Heart right ventricle (tissue), 16 donors: ENCODE measurements at regions not wholly inside any gene's neighbourhood (a gene's known extent, or its start where the extent isn't known, plus 50 kb on each side); places are given as distances from the start of the nearest gene placed in this dataset.
A peak's percentile ranks its signal among the peaks of the same experiment; 100 is the strongest.

ENCODE experiments used
- ATAC-seq, 8 donors: fragments of 200-7000 bp; cut with Tn5 transposase; one replicate each; pipeline ENCODE4 v1.9.1; 2020; ENCODE audit warnings: mild to moderate bottlenecking in 8 of 8, moderate library complexity in 8 of 8, moderate number of reproducible peaks in 1 of 8
- DNase-seq, 2 donors: peaks; one replicate each; pipeline ENCODE4 v3.0.0-alpha.2; 2020
- H3K27ac ChIP-seq, 10 donors: fragments of 200-600 bp; sonication (generic) in 2 of 10; one replicate each; pipeline versions ENCODE4 v1.5.0 to v1.8.0; 2020 to 2022; ENCODE audit warnings: mild to moderate bottlenecking in 3 of 10
- H3K27me3 ChIP-seq, 7 donors: fragments of 200-600 bp; one replicate each; pipeline ENCODE4 v1.8.0; 2021 to 2022; ENCODE audit warnings: mild to moderate bottlenecking in 2 of 7
- H3K36me3 ChIP-seq, 9 donors: fragments of 200-600 bp; sonication (generic) in 1 of 9; one replicate each; pipeline versions ENCODE4 v1.5.0 to v1.8.0; 2020 to 2022; ENCODE audit warnings: mild to moderate bottlenecking in 2 of 9
- H3K4me1 ChIP-seq, 9 donors: fragments of 200-600 bp; sonication (generic) in 1 of 9; one replicate each; pipeline versions ENCODE4 v1.5.0 to v1.8.0; 2020 to 2022; ENCODE audit warnings: mild to moderate bottlenecking in 4 of 9
- H3K4me3 ChIP-seq, 10 donors: fragments of 200-600 bp; sonication (generic) in 2 of 10; one replicate each; pipeline versions ENCODE4 v1.5.0 to v1.8.0; 2020 to 2022; ENCODE audit warnings: mild to moderate bottlenecking in 7 of 10, moderate library complexity in 2 of 10
- H3K9me3 ChIP-seq, 11 donors: fragments of 200-600 bp in 10 of 11; sonication (generic) in 2 of 11; one replicate each; pipeline versions ENCODE4 v1.5.0 to v1.8.0; 2013 to 2022; ENCODE audit warnings: mild to moderate bottlenecking in 2 of 11, control low read depth in 1 of 11, moderate library complexity in 1 of 11
- WGBS, 2 donors: extraction: QIAGEN DNeasy Blood & Tissue Kit; methylation state at CpG; one replicate each; pipeline ENCODE4 v1.1.7; 2013; ENCODE audit warnings: inconsistent platforms in 1 of 2; 5-methylcytosine and 5-hydroxymethylcytosine counted together
- intact Hi-C, 10 donors: fragments of 100-400 bp; cut with DNase I; formaldehyde crosslinking; loops; one replicate each; pipeline versions ENCODE4 v1.11.1 to v1.14.2; 2022
- TF ChIP-seq, protein P1 (sequence below), 9 donors: fragments of 200-600 bp; sonication (generic) in 2 of 9; IDR thresholded peaks; one replicate each; pipeline versions ENCODE4 v1.5.0 to v1.8.0; 2021 to 2022; ENCODE audit warnings: antibody characterized with exemption in 9 of 9, mild to moderate bottlenecking in 5 of 9, moderate library complexity in 1 of 9
- donor health status: Arrhythmogenic right ventricular cardiomyopathy.
- donor health status: ischemic (EF 13 %, LVEDD 7.1; RV severe dilation, severe dysfunction).
- donor health status: healthy with polysubstance abuse.
- donor health status: DM: no; HTN: yes; CAD: no.
- donor health status: DM: no; HTN: no; CAD: no.
- donor health status: ischemic (EF 25% LVEDD 6.9; RV normal size, moderate dysfunction).
- donor health status: ischemic (EF 25% LVEDD 5.7; RV mildly dilated, moderate dysfunction).
- donor health status: healthy.
- donor health status: DM: yes; HTN: yes; CAD: no.
- donor health status: Ischemic cardiomyopathy.
- donor health status: ischemic (EF 35%, LVEDD 5.7; RV mildly dilated, moderate dysfunction).
- donor health status: nonischemic (EF 11% LVEDD 7.7; RV severe dilation, severe dysfunction).
- donor health status: DM: yes; HTN: yes; CAD: no.
- donor health status: PGD.
- donor health status: ischemic (EF 29% LVEDD 5.4; RV normal size, mild dysfunction).
- donor health status: nonischemic (EF 23%, LVEDD 6.1; RV moderate dilation, normal function).

DNA sequence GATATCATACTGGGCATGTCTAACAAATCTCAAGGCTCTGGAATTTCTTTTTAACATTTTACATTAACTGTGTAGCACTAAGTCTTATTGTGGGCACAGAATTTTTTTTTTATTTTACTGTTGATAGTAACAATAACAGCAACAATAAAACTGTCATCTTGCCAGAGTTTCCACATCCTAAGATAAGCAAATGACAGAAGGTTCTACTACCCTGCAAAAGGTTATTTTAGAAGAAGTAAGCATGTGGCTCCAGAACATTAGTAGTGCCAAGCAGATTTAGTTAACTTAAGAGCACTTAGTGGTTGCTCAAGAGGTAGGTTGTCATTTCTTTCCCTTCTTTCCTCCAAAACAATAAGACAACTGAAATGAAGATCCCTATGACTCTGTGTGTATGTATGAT is 743.0 kb upstream of the CBLB start:
- TF ChIP-seq, protein P1, sequence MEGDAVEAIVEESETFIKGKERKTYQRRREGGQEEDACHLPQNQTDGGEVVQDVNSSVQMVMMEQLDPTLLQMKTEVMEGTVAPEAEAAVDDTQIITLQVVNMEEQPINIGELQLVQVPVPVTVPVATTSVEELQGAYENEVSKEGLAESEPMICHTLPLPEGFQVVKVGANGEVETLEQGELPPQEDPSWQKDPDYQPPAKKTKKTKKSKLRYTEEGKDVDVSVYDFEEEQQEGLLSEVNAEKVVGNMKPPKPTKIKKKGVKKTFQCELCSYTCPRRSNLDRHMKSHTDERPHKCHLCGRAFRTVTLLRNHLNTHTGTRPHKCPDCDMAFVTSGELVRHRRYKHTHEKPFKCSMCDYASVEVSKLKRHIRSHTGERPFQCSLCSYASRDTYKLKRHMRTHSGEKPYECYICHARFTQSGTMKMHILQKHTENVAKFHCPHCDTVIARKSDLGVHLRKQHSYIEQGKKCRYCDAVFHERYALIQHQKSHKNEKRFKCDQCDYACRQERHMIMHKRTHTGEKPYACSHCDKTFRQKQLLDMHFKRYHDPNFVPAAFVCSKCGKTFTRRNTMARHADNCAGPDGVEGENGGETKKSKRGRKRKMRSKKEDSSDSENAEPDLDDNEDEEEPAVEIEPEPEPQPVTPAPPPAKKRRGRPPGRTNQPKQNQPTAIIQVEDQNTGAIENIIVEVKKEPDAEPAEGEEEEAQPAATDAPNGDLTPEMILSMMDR (IDR thresholded peaks at IDR 0.05) = no peak
- ATAC-seq = peak in 3 of 8 donors; percentile 34 to 81 (median 79)
- Histone ChIP-seq H3K36me3 (no peaks in the 10 kb centered on the region), H3K4me1 (peaks cover 0 to 4% (median 3%) of the 10 kb centered on the region in 9 donors), H3K27me3 (no peaks in the 10 kb centered on the region), H3K27ac (no peak overlapping the region), H3K4me3 (no peak overlapping the region), H3K9me3 (peaks cover 0 to 15% (median 0%) of the 10 kb centered on the region in 11 donors)
- intact Hi-C loops = loop anchor here in 4 of 10 donors (5.0 to 10.0 kb wide), 3 partner anchors 453 to 927 kb away; no protein-coding TSS in a partner anchor
- DNase-seq = no peak

DNA sequence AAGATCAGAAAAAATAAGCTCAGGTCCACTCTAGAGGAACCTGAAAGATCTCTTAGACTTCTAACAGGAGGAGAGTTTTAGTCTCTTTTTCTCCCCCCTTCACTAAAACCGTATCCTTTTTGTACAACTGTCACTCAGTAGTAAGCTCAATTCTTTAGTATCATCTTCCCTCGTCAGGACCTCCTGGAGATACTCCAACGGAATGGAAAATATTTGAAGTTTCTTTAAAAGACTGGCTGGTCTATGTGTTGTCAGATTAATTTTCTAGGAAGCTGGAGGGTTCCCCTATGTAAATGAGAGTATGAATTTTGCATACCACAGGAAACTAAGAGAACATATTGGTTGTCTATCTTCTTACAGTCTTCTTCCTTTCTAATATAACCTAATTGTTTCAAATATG is 747.7 kb upstream of the CBLB start:
- Histone ChIP-seq H3K9me3 (peaks cover 0 to 15% (median 0%) of the 10 kb centered on the region in 11 donors), H3K36me3 (no peaks in the 10 kb centered on the region), H3K4me1 (peaks cover 0 to 3% (median 0%) of the 10 kb centered on the region in 9 donors), H3K4me3 (no peak overlapping the region), H3K27ac (no peak overlapping the region), H3K27me3 (no peaks in the 10 kb centered on the region)
- TF ChIP-seq, protein P1 (IDR thresholded peaks at IDR 0.05) = no peak
- WGBS, 2 donors = 67 to 79% methylated on average over 3 of the region's 3 CpGs
- DNase-seq (no peak), ATAC-seq (no peak)
- intact Hi-C loops = loop anchor here in 3 of 10 donors (10.0 kb wide), 2 partner anchors 448 to 932 kb away; no protein-coding TSS in a partner anchor

DNA sequence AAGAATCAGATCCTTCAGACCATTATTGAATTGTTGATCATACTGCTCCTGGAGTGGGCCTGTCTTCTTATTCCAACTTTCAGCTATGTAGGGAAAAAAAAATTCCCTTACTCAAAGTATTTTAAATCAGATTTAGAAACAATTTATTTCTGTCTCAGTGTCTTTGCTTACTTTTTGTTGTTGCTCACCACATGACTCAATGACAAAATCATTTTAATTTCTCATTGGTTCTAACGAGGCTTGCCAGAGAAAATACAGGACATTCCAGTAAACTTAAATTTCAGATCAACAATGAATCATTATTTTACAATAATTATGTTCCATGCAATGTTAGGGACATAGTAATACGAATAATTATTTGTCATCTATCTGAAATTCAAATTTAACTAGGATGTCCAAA is 748.5 kb upstream of the CBLB start:
- intact Hi-C loops = loop anchor here in 3 of 10 donors (10.0 kb wide), 2 partner anchors 448 to 932 kb away; no protein-coding TSS in a partner anchor
- Histone ChIP-seq H3K36me3 (no peaks in the 10 kb centered on the region), H3K4me1 (no peaks in the 10 kb centered on the region), H3K27ac (no peak overlapping the region), H3K9me3 (peaks cover 0 to 15% (median 0%) of the 10 kb centered on the region in 11 donors), H3K27me3 (no peaks in the 10 kb centered on the region), H3K4me3 (no peak overlapping the region)
- TF ChIP-seq, protein P1 (IDR thresholded peaks at IDR 0.05) = no peak
- WGBS, 2 donors = 73 to 88% methylated on average over 2 of the region's 2 CpGs
- DNase-seq (no peak), ATAC-seq (no peak)

DNA sequence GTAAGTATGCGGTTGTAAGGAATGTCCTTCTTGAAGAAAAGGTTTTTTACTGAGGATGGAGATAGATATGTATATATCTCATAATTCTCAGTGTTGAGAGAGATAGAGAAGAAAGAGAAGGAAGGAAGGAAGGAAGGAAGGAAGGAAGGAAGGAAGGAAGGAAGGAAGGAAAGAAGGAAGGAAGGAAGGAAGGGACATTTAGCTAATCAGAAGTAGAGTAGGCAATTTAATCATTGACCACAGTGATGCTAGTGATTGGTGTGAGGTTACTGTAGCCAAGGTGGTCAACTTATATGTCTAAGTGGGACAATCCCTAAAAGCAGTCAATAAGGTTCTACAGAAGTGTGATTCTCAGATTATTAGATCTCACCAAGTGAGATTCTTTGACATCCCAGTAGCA is 751.8 kb upstream of the CBLB start:
- intact Hi-C loops = no loop called here
- TF ChIP-seq, protein P1 (IDR thresholded peaks at IDR 0.05) = no peak
- WGBS, 2 donors = 95 to 99% methylated on average over 1 of the region's 1 CpG

More for the DNA sequence above, 751.8 kb upstream of the CBLB start:
- H3K27ac ChIP-seq = no peak overlapping the region
- H3K9me3 ChIP-seq = peaks cover 0 to 15% (median 3%) of the 10 kb centered on the region in 11 donors
- no peak for ATAC-seq
- no peak for DNase-seq
- H3K27me3 ChIP-seq = no peaks in the 10 kb centered on the region
- H3K4me1 ChIP-seq = no peaks in the 10 kb centered on the region
- no peak overlapping the region for H3K4me3 ChIP-seq
- no peaks in the 10 kb centered on the region for H3K36me3 ChIP-seq
